NCI-H2107 (cell line): ENCODE measurements at regions not wholly inside any gene's neighbourhood (a gene's known extent, or its start where the extent isn't known, plus 50 kb on each side); places are given as distances from the start of the nearest gene placed in this dataset.

Source experiments
- DNase-seq: peaks from one replicate; lab custom pipeline; 2025; lab: John Stamatoyannopoulos, UW

DNA sequence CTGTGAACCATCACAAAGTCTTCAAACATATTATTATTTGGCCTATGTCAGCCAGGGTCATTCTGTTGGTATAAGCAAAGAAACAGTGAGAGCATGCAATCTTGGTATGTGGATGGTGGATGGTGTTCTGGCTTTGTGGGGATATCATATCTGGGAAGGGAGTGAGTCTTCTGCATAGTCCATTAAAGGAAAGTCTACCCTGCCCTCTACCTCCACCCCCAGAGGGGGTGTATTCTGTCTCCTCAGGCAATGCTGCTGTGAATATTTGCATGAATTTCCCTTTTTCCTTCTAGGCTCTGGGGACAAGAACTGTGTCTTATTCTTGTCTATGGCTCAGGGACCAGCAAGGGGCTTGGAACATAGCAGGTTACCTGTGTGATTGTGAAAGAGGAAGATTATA, 495.8 kb downstream of the PDCD6IP start:
- no peak for DNase-seq

DNA sequence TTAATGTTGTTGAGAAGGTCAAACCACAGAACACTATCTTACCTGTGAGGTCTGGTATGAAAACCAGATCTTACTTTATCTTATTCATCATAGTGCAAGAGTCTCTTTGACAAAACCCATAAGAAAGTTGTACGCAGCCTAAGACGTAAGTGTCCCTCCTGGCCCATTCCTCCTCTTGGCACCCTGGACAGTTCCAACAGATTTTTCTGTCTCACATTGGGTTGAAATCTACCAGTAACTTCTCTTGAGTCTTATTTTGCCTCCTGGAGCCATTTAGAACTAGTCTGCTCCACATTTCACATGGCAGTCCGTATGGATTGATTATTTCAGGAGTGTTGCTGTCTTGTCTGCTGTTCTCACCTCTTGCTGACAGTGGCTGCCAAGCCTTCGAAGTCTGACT, 498.4 kb downstream of the PDCD6IP start:
- DNase-seq: no peak

DNA sequence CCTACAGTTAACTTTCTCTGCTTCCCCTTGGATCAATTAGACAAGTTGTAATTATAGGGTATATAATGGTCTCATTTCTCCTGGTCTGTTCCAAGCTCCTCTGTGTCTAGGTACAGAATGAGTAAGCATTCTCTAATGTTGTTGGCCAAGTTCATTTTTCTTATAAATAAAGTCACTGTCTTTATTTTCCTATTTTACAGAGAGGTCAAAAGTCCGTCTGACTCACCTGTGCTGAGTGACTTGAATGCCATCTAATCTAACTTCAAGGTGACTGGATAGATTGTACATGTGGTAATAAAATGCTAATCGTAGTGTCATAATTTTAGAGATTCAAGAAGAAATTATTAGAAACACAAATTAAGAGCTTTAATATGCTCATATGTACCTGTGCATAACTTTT, 500.2 kb downstream of the PDCD6IP start:
- DNase-seq: no peak

DNA sequence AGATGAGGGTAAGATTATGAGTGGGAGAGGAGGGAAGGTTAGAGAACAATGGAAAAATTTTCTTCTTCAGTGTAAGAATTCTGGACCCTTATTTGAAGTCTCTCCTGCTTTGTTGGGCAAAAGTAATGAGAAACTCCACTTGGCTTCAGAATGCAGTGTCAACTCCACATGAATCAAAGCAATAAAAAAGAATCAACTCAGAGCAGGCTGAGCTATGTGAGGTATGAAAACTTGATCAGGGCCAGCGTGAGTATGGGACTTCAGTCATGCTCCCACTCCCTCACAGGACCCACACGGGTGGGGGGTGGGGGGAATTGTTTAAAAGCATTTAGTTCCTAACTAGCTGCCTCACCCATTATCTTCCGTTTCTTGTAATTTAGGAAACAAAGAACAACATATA, 502.2 kb downstream of the PDCD6IP start:
- no peak for DNase-seq

DNA sequence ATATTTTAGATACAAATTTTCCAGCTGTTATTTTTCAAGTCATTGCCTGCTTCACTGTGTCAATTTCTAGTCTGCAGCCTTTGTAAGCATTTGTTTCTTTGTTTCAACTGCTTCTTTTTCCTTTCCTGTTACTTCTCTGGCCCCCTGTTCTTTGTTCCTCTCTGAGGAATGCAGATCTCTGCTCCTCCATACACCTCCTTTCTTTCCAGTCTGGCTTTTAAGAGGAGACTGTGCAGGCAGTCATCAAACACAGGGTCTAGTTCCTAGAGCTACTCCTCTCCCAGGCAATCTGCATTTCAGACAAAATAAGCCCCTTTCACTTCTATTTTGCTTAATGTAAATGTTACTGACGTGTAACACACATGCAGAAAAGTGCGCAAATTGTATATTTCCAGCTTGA, 502.9 kb downstream of the PDCD6IP start:
- no peak for DNase-seq

DNA sequence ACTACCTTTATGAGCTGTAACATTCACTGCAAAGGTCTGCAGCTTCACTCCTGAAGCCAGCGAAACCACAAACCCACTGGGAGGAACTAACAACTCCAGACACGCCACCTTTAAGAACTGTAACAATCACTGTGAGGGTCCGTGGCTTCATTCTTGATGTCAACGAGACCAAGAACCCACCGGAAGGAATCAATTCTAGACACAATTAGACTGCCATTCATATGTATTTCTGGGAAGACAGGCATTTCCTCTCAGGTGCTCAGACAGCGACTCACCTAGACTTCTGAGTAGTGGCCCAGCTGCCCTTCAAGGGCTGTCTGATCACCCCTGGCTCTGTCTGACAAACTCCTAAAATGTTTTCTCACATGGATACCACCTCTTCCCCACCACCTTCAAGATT, 506.8 kb downstream of the PDCD6IP start:
- no peak for DNase-seq

DNA sequence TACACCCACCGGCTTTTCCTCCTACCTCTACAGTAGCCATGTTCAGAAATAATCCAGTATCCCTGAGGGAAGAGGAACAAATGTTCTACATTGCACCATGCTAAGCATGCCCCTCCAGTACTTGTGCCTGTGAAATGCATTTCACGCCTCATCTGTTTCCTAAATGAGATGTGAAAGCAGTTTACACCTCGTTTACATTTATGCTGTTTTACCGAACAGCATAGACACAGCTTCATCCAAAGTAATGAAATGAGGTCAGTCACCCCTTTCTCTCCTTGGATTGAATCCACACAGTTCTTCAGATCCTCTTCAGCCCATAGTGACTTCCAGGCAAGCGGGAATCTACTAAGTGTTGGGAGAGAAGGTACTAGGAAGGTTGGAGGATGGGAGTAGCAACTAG, 514.3 kb downstream of the PDCD6IP start:
- peak; percentile 22 for DNase-seq

DNA sequence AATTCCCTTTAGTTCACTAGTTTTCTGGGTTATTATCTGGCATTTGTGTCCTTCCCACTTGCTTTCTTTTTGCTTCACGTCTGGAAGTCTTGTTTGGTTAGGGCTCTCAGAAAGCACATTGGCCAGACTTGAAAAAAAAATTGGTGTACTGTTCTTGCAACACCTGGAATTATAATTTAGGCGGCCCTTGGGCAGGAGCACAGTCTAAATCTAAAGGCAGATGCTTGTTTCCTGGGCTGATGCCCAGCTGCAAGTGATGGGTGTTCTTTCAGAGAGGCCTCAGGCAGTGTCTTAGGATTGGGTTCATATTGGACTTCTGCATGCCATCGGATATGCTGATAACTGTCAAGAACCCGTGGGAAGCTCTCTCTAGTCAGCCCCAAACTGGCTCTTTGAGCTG, 521.5 kb downstream of the PDCD6IP start:
- no peak for DNase-seq

DNA sequence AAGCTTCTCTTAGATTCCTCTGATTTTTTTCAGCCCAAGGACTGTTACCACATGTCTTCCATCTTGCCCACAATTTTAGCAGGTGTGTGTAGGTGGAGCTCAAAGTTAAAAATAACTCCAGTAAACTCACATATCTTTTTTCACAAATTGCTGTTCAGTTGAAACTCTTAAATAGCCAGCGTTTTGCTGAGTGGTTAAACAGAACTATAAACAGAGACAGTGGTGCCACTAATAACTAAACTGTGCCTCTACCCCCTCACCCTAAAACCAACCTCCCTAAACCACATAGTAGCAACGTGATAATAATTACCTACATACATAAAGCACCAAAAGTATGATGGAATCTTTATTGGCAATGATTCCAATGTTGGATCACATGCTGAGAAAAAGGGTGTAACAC, 525.1 kb downstream of the PDCD6IP start:
- no peak for DNase-seq

DNA sequence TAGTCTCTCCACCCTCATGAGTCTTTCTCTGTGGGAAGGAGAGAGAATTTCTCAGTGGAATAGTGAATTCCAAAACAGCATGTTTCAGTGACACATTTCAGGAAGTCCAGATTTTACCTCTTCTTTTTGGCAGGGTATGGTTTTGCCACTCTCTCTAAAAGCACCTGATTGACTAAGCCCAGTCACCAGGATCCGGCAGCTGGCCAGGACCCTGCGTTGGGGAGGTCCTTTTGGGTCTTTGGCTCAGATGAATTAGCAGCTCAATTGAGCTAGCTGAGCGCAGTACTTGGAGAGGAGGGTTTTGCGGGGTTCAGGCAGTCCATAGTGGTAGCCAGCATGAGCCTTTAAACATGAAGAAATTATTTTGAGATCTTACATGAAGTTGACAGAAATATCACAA, 548.2 kb downstream of the PDCD6IP start:
- DNase-seq: no peak

DNA sequence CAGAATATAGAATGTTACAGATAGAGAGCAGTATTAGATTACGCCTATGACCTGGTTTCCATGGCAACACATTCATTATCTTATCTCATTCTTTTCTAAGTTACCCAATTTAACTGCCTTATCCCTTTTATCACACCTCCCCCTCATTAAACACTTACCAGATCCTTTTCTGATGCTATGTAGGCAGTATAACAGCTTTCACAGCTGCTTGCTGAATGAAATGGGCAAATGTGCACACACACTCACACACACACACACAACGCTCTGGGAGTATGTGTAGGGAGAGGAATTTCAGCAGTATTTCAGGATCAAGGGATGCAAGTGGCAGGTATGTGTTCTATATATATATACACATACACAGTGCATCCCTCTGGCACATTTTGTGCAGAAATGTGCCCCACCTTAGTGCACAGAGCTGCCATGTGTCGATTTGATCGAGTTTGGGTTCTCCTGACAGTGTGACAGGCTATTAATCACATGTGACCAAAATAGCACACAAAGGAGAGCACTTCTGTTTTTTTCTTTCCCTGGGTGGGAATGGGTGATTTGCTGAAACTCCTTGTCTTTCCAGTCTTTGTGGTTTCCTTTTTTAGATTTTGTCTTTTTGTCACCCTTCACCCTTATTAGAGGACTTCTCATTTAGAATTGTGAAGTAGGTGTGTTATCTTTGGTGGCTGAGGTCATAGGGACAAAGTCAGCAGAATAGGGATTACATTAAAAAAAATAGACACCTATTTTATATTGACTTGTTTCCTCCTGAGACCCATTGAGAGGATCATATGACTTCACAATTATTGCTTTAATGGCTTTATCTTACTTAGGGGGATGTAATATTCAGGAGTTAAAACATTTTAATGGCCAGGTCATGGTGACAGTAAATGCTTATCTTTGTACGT, 553.7 kb downstream of the PDCD6IP start:
- DNase-seq: no peak

DNA sequence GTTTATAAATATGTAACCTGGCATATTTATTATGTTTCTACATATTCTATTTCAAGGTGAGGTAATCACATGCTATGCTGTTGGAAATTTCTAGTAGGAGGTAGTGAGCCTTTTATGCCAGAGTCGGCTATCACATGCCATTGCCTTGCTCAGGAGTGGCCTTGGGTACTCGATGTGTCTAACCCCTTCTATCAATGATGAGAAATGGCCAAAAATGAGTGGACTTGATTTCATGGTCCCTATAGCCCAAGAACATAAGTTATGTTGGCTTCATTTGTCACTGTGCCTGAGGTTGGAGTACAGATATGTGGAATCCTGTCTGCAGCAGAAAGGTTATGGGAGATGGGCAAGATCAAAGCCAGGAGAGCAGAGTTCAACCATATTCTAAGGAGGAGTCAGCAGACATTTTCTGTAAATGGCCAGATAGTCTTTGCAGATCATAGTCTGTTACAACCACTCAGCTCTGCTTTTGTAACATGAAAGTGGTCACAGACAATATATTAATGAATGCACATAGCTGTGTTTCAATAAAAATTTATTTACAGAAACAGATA, 554.4 kb downstream of the PDCD6IP start:
- DNase-seq: no peak

DNA sequence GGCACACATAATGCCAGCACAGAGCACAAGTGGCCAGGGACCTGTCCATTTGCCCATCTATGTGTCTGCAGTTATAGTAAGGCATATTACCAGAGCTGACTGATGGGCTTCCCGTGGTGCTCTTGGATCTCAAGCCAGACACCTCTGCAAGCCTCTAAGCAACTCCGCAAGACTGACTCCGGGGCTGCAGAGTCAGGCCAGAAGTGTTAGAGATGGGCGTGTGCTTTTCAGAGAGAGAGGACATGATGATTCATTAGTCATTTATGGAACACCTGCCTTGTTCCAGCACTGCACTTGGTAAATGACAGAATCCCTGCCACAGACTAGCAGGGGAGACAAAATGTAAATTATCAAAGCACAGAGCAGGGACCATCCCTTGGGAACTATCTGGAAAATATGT, 559.0 kb downstream of the PDCD6IP start:
- no peak for DNase-seq

DNA sequence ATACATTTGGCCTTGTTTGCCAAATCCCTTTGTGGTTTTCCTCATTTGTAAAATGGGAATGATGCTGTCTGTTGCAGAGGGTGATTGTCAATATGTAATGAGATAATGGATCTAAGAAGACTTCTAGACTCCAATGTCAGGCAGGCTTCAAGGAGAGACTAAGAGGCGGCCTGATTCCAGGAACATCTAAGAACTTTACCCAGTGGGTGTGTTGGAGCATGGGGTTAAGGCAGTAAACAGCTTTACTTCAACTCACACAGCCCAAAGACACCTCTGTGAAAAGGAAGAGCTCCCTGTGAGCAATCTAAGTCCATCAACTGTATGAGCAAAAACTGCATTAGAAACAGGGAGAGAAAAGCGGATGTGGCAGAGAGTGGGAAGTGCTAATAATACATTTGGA, 560.6 kb downstream of the PDCD6IP start:
- no peak for DNase-seq

DNA sequence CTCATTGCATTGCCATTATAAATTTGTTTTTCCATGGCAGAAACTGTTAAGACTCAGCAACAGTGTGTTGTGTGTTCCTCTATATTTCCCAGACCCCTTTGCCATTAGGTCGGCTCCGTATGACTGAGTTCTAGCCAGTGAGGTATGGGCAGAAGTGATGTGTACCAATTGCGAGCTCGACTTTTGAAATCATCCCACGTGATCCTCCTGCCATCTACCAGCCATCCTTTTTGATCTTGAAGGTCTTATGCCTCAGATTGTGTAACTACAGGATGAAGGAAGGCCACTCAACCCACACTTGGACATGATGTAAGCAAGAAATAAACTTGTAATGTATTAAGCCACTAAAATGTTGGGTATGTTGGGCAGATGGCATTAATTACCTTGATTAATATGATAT, 562.3 kb downstream of the PDCD6IP start:
- no peak for DNase-seq

DNA sequence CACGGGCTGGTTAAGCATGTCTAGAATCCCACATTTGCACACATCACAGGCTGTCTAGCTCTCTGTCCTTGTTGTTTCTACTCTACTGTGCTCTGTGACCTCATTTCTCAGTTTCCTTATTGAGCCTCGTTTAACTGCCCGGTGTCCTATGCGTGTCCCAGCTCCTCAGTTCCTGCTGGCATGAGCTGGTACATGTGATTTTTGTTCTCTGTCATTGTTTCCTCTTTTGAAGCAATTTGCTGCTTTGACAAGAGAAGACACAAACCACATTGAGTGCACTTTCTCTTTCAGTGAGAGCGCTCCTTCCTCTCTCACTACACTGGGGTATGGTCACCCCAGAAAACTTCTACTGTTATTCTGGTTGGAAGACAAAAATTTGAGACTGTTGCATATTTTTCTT, 563.5 kb downstream of the PDCD6IP start:
- no peak for DNase-seq

DNA sequence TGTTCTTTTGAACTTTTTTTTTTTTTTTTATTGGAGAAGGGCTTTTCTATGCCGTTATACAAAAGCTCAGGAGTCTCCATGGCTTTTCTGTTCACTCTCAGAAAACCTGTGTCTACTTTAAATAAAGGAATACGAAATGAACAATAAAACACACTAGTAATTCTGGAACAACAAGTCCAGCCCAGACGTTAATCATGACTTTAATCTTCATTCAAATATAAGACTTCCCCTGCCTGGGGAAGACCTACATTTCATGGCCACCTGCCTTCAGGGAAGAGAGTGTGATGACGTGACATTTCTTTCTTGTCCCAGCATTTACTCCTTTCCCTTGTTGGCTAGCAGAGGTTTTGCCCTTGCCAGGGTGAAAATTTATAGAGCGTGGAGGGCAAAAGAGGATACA, 564.5 kb downstream of the PDCD6IP start:
- DNase-seq: no peak

DNA sequence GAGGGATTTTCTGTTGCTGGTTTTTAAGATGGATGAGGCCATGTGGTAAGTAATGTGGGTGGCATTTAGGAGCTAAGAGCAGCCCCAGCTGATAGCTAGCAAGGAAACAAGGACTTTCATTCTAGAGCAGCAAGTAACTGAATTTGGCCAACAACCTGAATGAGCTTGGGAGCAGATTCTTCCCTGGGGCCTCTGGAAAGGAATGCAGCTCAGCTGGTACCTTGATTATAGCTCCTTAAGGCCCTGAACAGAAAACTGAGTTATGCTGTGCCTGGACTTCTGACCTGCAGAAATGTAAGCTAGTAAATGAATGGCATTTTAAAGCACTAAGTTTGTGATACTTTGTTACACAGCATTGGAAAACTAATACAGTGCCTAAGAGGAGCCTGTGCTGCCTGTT, 565.5 kb downstream of the PDCD6IP start:
- DNase-seq: no peak

DNA sequence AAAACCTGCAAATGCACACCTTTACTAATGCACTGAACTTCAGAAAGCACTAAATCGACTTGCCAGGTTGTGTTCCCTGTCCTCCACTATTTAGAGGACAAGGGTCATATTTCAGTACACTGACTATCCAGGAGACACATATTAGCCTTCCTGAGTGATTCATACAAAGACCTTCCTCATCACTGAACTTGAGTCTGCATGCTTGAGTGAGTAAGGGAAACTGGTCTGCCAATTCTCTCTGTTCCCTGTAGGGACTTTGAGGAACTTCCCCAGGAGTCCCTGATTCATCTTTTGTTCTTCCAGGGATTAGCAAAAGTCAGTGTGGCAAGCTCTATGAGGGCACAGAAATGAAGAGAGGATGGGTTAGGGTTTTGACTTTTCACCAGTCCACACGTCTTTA, 565.9 kb downstream of the PDCD6IP start:
- no peak for DNase-seq

DNA sequence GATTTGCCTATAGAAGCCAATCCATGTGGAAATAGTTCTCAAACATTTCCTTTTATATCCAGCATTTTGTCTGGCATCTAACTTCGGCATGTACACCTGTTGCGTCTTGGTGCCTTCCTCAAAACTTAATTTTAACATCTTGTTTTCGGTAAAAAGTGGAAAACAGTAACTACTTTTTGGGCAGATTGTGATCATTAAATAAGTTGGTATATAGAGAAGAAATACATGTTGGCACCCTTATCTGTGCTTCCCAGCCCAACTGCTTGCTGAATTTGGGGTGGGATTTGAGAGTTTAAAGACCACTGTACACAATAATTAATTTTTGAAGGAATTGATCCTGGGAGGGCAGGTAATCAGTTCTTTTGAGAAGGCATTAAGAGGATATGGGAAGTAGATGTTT, 566.8 kb downstream of the PDCD6IP start:
- no peak for DNase-seq

DNA sequence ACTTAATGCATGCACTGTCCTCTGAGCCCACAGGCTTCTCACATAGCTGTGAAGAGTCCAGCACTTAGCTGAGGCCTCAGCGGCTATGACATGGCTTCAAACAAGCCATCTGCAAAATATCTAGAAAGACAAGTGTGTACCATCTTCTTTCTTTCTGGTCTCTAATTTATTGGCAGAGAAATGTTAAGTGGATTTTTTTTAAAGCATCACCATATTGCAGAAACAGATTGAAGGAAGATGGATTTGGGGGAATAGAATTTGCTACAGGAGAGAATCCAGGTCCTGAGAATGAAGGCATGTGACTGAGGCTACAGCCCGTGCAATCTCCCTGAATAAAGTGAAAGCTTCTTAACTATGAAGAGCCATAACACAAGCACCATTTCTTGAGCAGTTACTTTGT, 567.3 kb downstream of the PDCD6IP start:
- DNase-seq: no peak

DNA sequence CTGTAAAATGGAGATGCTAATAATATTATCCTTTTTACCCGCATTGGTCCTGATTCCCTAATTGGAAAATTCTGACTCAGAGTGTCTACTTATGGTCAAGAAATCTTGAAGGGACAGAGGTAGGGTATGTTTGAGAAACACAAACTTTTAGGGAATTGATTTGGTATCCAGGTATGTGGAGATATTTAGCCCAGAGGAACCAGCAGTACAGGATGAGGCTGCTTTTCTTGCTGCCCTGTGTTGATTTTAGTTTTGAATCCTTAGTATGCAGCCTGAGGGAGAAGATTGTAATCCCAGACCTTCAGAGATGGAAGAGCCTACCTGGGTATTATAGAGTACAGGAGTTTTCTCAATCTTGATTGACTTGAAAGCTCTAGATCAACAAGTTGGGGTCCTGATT, 569.1 kb downstream of the PDCD6IP start:
- DNase-seq: no peak

DNA sequence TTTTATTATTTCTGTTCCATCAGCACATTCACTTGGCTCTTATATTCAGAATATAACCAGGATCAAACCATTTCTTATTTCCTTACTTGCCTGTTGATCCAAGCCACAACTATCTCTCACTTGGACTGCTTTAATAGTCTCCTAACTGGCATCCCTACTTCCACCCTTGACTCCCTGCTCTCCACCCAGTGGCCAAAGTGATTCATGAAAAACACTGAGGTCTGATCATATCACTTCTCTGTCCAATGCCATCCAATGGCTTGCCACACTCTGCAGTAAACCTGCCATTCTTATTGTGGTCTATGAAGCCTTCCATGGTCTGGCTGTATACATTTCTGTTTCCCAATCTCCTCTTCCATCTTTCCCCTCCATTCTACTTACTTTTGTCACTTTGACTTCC, 576.1 kb downstream of the PDCD6IP start:
- DNase-seq: no peak

DNA sequence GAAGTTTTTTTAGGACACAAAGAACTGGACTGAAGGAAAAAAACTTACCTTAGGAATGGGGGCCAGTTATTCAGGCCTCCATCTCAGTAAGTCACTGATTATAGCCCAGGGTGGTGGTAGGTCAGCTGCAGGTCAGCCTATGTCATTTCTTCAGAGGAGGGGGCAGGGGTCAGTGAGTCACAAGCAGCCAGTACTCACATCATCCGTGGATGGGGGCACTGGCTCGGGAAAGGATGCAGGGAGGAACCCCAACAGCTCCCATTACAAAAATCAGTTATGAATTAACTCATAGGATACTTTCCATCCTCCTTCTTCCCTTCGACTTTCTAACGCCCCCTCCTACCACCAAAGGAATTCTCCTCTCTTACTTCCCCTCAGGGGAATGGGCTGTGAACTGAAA, 578.3 kb downstream of the PDCD6IP start:
- no peak for DNase-seq
